Bronchial epithelial cell (primary cell): ENCODE measurements at regions not wholly inside any gene's neighbourhood (a gene's known extent, or its start where the extent isn't known, plus 50 kb on each side); places are given as distances from the start of the nearest gene placed in this dataset.

Experiments used
- DNase-seq: peaks from one replicate; pipeline ENCODE4 v3.0.0-alpha.2; 2010; ENCODE audit warnings: low read depth
- FAIRE-seq: peaks from 2 replicates; lab custom pipeline; 2011; peaks lifted over from hg19 to GRCh38; lab: Jason Lieb, UNC
- H3K27me3 ChIP-seq: 2 replicates; pipeline ENCODE4 v1.5.1; 2011; ENCODE audit warnings: low read length; ENCODE audit not compliant: control insufficient read depth, insufficient read depth
- H3K36me3 ChIP-seq: 2 replicates; pipeline ENCODE4 v1.5.1; 2011; ENCODE audit warnings: low read length; ENCODE audit not compliant: control insufficient read depth, insufficient read depth
- H3K4me3 ChIP-seq: 2 replicates; pipeline ENCODE4 v1.5.1; 2011; ENCODE audit warnings: mild to moderate bottlenecking, low read depth, low read length, control low read depth
- TF ChIP-seq, protein P1 (sequence below): IDR thresholded peaks from 2 replicates; pipeline ENCODE4 v1.5.1; 2011; ENCODE audit warnings: mild to moderate bottlenecking, moderate library complexity, low read length, control low read depth, inconsistent platforms; ENCODE audit not compliant: insufficient read depth, severe bottlenecking

DNA sequence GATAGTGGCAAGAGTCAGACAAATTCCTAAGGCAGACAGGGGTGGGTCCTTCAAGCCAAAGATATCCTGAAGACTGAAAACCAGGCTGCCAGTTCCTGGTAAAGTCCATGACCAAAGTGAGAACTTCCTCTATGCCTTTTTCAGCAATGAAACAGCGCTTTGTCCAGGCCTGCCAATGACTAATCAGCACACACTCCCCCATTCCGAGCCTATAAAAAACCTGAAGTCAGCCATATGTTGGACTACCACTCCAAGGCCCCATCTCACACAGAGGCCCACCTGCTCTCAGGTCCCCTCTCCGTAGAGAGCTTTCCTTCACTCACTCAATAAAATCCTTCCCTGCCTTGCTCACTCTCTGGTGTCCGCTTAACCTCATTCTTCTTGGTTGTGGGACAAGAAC lies 402.2 kb downstream of the ANKRD7 start:
- TF ChIP-seq, protein P1, sequence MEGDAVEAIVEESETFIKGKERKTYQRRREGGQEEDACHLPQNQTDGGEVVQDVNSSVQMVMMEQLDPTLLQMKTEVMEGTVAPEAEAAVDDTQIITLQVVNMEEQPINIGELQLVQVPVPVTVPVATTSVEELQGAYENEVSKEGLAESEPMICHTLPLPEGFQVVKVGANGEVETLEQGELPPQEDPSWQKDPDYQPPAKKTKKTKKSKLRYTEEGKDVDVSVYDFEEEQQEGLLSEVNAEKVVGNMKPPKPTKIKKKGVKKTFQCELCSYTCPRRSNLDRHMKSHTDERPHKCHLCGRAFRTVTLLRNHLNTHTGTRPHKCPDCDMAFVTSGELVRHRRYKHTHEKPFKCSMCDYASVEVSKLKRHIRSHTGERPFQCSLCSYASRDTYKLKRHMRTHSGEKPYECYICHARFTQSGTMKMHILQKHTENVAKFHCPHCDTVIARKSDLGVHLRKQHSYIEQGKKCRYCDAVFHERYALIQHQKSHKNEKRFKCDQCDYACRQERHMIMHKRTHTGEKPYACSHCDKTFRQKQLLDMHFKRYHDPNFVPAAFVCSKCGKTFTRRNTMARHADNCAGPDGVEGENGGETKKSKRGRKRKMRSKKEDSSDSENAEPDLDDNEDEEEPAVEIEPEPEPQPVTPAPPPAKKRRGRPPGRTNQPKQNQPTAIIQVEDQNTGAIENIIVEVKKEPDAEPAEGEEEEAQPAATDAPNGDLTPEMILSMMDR, result no peak
- DNase-seq (peak; percentile 40), FAIRE-seq (no peak)
- no peaks in the 10 kb centered on the region for H3K36me3 ChIP-seq
- no peaks in the 10 kb centered on the region for H3K27me3 ChIP-seq
- H3K4me3 ChIP-seq, result no peak overlapping the region

DNA sequence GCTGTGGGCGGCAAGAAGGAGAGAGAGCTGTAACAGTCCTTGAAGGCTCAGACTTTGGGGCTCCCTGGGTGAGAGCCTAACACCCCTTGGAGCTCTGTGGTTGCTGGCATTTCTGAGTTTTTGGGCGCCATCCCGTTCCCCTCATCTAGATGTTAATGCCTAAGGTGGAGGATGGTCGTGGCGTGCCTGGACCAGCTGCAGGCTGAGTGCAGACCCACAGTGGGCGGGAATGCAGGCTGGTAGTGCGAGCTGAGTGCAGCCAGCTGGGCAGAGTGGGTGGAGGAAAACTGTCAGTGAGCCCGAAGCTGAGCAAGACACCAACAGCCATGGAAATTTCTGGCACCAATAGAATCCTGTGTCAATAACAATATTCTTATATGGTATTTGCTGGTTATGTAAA lies 403.0 kb downstream of the ANKRD7 start:
- no peaks in the 10 kb centered on the region for H3K36me3 ChIP-seq
- no peak overlapping the region for H3K4me3 ChIP-seq
- DNase-seq (no peak), FAIRE-seq (no peak)
- TF ChIP-seq, protein P1, result no peak
- no peaks in the 10 kb centered on the region for H3K27me3 ChIP-seq

DNA sequence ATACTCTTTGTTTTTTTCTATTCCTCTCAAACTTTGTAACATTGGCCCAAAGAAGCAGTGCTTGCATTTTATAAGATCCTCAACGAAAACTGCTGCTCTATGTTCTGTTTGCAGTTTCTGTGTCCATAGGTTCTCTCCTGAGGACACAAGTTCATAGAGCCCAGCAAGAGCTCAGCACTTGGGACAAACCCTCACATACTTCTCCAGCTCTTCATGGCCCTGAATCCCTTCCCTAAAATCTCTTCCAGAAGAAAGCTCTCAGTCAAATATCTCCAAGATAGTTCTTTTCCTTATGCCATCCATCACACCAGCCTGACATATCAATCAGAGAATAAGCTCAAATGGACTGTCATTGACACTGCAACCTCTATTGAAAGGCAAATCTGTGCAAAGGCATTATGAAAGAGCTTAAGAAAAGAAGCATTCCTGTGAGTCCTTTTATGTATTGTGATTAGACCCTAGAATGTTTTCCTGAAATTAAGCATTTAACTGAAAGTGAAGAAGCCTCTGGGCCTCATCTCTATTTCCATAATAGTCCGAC lies 405.5 kb downstream of the ANKRD7 start:
- H3K4me3 ChIP-seq, result no peak overlapping the region
- DNase-seq, result no peak
- TF ChIP-seq, protein P1, result no peak
- H3K27me3 ChIP-seq, result no peaks in the 10 kb centered on the region
- no peak for FAIRE-seq
- H3K36me3 ChIP-seq, result no peaks in the 10 kb centered on the region

DNA sequence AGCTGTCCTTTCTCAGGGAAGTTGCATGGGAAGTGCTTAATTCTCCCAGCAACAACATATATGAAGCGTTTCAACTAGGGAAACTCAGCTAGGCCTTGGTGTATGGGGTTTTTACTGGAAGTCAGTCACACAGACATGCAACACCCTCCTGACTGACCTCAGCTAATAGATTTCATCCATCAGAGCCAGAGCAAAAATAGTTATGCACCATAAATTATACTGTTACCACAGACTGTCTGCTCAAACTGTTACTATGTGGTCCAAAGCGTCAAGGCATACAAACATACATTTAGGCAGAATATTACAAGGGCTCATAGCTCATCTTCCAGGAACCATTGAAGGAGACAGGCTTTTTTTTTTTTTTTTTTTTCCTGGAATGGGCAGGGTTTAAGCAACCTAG lies 417.9 kb downstream of the ANKRD7 start:
- Histone ChIP-seq H3K4me3 (no peak overlapping the region), H3K36me3 (no peaks in the 10 kb centered on the region), H3K27me3 (no peaks in the 10 kb centered on the region)
- DNase-seq (no peak), FAIRE-seq (no peak)
- TF ChIP-seq, protein P1, result no peak

DNA sequence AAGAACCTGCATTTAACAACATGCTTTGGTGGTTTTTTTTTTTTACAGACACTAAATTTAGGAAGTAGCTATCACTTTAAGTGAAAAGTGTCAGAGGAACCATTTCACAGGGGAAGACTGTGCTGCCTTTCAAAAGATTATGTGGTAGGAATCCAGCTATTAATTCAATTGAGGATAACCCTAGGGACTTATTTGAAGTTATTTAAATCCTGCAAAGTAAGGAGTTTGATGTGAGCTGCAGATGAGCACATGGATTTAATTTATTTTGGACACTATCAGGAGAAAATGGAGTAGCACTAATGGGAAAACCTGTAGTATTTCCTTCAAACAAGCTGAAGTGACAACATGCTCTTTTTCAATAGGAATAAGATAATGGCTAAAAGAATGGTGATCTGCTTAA lies 419.8 kb downstream of the ANKRD7 start:
- no peak overlapping the region for H3K4me3 ChIP-seq
- no peaks in the 10 kb centered on the region for H3K27me3 ChIP-seq
- FAIRE-seq (no peak), DNase-seq (no peak)
- TF ChIP-seq, protein P1, result no peak
- no peaks in the 10 kb centered on the region for H3K36me3 ChIP-seq

DNA sequence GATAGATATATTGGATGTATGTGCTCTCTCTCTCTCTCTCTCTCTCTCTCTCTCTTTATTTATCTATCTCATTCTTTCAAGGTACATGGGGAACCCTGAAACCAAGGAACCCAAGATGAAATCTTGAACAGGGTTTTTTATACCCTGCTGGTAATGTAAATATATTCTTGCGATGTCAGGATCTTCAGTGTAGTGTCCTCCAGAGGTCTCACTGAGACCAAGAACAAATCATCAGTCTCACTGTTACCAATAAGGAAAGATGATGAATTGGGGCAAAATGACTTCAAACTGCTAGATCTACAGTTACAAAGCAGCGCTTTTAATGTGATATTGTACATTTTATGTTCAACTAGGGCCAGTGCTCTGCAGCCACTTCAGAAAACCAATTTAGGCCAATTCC lies 423.5 kb downstream of the ANKRD7 start:
- no peak for DNase-seq
- no peak for FAIRE-seq
- Histone ChIP-seq H3K27me3 (no peaks in the 10 kb centered on the region), H3K36me3 (no peaks in the 10 kb centered on the region), H3K4me3 (no peak overlapping the region)
- TF ChIP-seq, protein P1, result no peak
